ENCODE measurements at regions not wholly inside any gene's neighbourhood (a gene's known extent, or its start where the extent isn't known, plus 50 kb on each side); places are given as distances from the start of the nearest gene placed in this dataset.
A peak's percentile ranks its signal among the peaks of the same experiment; 100 is the strongest.

DNA sequence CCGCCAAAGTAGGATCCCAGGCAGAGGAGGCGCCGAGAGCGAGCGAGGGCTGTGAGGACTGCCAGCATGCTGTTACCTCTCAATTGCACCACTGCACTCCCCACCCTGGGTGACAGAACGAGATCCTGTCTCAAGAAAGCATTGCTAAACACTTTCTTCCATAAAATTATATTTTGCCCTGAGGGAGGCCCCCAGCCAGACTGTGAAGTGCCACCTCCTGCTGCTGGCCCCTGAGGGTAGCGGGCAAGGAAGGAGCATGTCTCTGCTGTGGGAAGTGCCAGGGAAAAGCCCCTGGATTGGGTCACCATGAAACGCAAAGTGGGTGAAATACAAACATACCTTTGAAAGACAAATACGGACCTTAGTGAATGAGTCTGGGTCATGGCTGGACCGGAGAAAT lies 78.0 kb upstream of the AMZ2 start:
- Histone ChIP-seq H3K4me2 (no peak overlapping the region), H3K36me3 (ENCODE audit: insufficient read depth) (no peaks in the 10 kb centered on the region), H2AFZ (ENCODE audit: low read depth) (no peak overlapping the region), H3K4me1 (ENCODE audit: low read depth, poor library complexity, severe bottlenecking) (peaks cover 39% of the 10 kb centered on the region), H3K27me3 (ENCODE audit: insufficient read depth, low read depth) (no peaks in the 10 kb centered on the region), H3K9ac (no peak overlapping the region), H3K79me2 (ENCODE audit: insufficient read depth, low read depth) (no peaks in the 10 kb centered on the region), H4K20me1 (ENCODE audit: insufficient read depth) (no peaks in the 10 kb centered on the region), H3K4me3 (IDR thresholded peaks at IDR 0.05; ENCODE audit: insufficient read depth, low read depth, low read length) (no peak overlapping the region), H3K27ac (no peak overlapping the region)
- TF ChIP-seq, protein P1, sequence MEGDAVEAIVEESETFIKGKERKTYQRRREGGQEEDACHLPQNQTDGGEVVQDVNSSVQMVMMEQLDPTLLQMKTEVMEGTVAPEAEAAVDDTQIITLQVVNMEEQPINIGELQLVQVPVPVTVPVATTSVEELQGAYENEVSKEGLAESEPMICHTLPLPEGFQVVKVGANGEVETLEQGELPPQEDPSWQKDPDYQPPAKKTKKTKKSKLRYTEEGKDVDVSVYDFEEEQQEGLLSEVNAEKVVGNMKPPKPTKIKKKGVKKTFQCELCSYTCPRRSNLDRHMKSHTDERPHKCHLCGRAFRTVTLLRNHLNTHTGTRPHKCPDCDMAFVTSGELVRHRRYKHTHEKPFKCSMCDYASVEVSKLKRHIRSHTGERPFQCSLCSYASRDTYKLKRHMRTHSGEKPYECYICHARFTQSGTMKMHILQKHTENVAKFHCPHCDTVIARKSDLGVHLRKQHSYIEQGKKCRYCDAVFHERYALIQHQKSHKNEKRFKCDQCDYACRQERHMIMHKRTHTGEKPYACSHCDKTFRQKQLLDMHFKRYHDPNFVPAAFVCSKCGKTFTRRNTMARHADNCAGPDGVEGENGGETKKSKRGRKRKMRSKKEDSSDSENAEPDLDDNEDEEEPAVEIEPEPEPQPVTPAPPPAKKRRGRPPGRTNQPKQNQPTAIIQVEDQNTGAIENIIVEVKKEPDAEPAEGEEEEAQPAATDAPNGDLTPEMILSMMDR (conservative IDR thresholded peaks at IDR 0.05; ENCODE audit: low read depth, low read length), result no peak

DNA sequence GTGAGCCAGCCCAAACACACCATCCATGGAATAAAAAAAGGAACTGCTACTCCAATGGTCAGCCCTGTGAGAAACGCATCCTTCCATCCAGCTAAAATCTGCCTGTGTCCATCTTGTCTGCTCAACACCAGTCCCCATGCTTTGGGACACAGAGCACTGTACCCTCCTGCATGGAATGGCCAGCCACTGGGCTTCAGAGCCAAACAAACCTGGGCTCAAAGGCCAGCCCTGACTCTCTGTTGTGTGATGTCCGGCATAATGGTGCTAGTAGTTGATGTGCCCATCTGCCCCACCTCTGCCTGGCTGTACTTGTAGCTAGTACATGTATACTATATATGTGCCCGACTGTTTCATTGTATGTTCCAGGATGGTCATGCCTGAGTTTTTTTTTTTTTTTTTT lies 77.6 kb upstream of the AMZ2 start:
- no peak overlapping the region for H3K4me2 ChIP-seq
- H3K79me2 ChIP-seq (ENCODE audit: insufficient read depth, low read depth), result no peaks in the 10 kb centered on the region
- no peak overlapping the region for H3K4me3 ChIP-seq (IDR thresholded peaks at IDR 0.05; ENCODE audit: insufficient read depth, low read depth, low read length)
- H3K27me3 ChIP-seq (ENCODE audit: insufficient read depth, low read depth), result no peaks in the 10 kb centered on the region
- H3K27ac ChIP-seq, result no peak overlapping the region
- H3K9ac ChIP-seq, result no peak overlapping the region
- no peaks in the 10 kb centered on the region for H4K20me1 ChIP-seq (ENCODE audit: insufficient read depth)
- peaks cover 39% of the 10 kb centered on the region for H3K4me1 ChIP-seq (ENCODE audit: low read depth, poor library complexity, severe bottlenecking)
- no peak overlapping the region for H2AFZ ChIP-seq (ENCODE audit: low read depth)
- no peaks in the 10 kb centered on the region for H3K36me3 ChIP-seq (ENCODE audit: insufficient read depth)
- TF ChIP-seq, protein P1 (conservative IDR thresholded peaks at IDR 0.05; ENCODE audit: low read depth, low read length), result no peak

DNA sequence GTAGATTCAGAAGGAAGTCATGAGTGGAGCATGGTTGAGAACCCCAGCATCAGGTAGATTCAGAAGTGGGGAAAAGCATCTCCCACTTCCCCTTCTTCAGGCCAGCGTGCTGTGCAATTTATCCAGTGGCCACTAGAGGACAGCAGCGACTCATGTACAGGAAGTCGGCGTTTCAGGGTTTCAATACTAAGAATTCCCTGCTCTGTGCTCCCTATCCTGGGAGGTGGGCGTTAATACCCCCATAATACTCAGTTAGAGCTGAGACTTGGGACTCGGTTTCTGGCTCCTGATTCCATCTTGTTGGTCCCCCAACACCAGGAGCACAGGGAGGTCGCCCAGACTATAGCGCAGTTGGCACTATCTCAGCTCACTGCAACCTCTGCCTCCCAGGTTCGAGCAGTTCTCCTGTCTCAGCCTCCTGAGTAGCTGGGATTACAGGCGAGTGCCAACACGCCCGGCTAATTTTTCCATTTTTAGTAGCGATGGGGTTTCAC lies 75.3 kb upstream of the AMZ2 start:
- Histone ChIP-seq H2AFZ (ENCODE audit: low read depth) (peak overlapping the region; percentile 25; the same call in 1 of the 2 replicates), H3K4me2 (no peak overlapping the region), H3K79me2 (ENCODE audit: insufficient read depth, low read depth) (no peaks in the 10 kb centered on the region), H4K20me1 (ENCODE audit: insufficient read depth) (no peaks in the 10 kb centered on the region), H3K27me3 (ENCODE audit: insufficient read depth, low read depth) (no peaks in the 10 kb centered on the region), H3K4me3 (IDR thresholded peaks at IDR 0.05; ENCODE audit: insufficient read depth, low read depth, low read length) (no peak overlapping the region), H3K9ac (no peak overlapping the region), H3K27ac (no peak overlapping the region), H3K36me3 (ENCODE audit: insufficient read depth) (no peaks in the 10 kb centered on the region), H3K4me1 (ENCODE audit: low read depth, poor library complexity, severe bottlenecking) (peaks cover 41% of the 10 kb centered on the region)
- TF ChIP-seq, protein P1 (conservative IDR thresholded peaks at IDR 0.05; ENCODE audit: low read depth, low read length), result peak; percentile 98

DNA sequence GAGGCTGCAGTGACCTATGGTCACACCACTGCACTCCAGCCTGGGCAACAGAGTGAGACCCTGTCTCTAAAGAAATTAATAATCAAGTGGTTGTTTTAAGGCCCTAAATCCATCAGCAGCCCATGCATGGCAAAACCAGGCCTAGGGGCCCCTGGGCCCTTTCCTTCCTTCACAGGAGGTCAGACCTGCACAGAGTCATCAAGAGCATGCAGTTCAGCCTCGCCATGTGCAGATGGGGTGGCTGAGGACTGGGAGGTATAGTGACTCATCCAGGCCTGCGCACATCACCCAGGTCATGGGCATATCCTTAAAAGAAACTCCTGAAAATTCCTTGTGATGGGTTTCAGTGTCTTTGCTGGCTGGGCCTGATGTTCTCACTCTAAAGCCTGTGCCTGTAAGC lies 72.4 kb upstream of the AMZ2 start:
- H2AFZ ChIP-seq (ENCODE audit: low read depth), result no peak overlapping the region
- H4K20me1 ChIP-seq (ENCODE audit: insufficient read depth), result no peaks in the 10 kb centered on the region
- H3K27me3 ChIP-seq (ENCODE audit: insufficient read depth, low read depth), result no peaks in the 10 kb centered on the region
- H3K36me3 ChIP-seq (ENCODE audit: insufficient read depth), result no peaks in the 10 kb centered on the region
- TF ChIP-seq, protein P1 (conservative IDR thresholded peaks at IDR 0.05; ENCODE audit: low read depth, low read length), result no peak
- H3K4me2 ChIP-seq, result no peak overlapping the region
- H3K79me2 ChIP-seq (ENCODE audit: insufficient read depth, low read depth), result no peaks in the 10 kb centered on the region
- no peak overlapping the region for H3K27ac ChIP-seq
- H3K4me1 ChIP-seq (ENCODE audit: low read depth, poor library complexity, severe bottlenecking), result peaks cover 26% of the 10 kb centered on the region
- no peak overlapping the region for H3K9ac ChIP-seq
- no peak overlapping the region for H3K4me3 ChIP-seq (IDR thresholded peaks at IDR 0.05; ENCODE audit: insufficient read depth, low read depth, low read length)

All from KMS-11 (cell line).